Esophagus squamous epithelium (tissue), 5 donors: ENCODE measurements at regions not wholly inside any gene's neighbourhood (a gene's known extent, or its start where the extent isn't known, plus 50 kb on each side); places are given as distances from the start of the nearest gene placed in this dataset.

Experiments
- DNase-seq: peaks from one replicate; lab custom pipeline; 2025; lab: John Stamatoyannopoulos, UW
- H3K27ac ChIP-seq, 4 donors: fragments of 200-600 bp; sonication (generic); one replicate each; pipeline ENCODE4 v1.5.1; 2016 to 2019; ENCODE audit warnings: mild to moderate bottlenecking in 1 of 4
- H3K27me3 ChIP-seq, 4 donors: fragments of 200-600 bp; sonication (generic); 1 replicate in 3 of 4; 2 replicates in 1 of 4; pipeline versions ENCODE4 v1.5.1 to v1.6.0; 2017 to 2021; ENCODE audit warnings: antibody characterized with exemption in 1 of 4
- H3K36me3 ChIP-seq, 3 donors: fragments of 200-600 bp; sonication (generic); one replicate each; pipeline ENCODE4 v1.5.1; 2016 to 2019
- H3K4me1 ChIP-seq, 3 donors: fragments of 200-600 bp; sonication (generic); one replicate each; pipeline ENCODE4 v1.5.1; 2017 to 2019
- H3K4me3 ChIP-seq, 4 donors: fragments of 200-600 bp; sonication (generic); 1 replicate in 3 of 4; 2 replicates in 1 of 4; pipeline ENCODE4 v1.5.1; 2016 to 2019; ENCODE audit warnings: mild to moderate bottlenecking in 2 of 4, moderate library complexity in 1 of 4
- H3K9me3 ChIP-seq, 3 donors: fragments of 200-600 bp; sonication (generic); one replicate each; pipeline ENCODE4 v1.5.1; 2016 to 2019
- POLR2A ChIP-seq, 4 donors: fragments of 450-650 bp; IDR thresholded peaks; one replicate each; pipeline ENCODE4 v1.6.1; 2017; ENCODE audit warnings: antibody characterized with exemption in 4 of 4, mild to moderate bottlenecking in 4 of 4, moderate library complexity in 3 of 4
- WGBS, 2 donors: methylation state at CpG; one replicate each; pipeline ENCODE4 v1.1.5; 2018; 5-methylcytosine and 5-hydroxymethylcytosine counted together
- intact Hi-C: fragments of 100-400 bp; cut with DNase I; formaldehyde crosslinking; loops from one replicate; pipeline ENCODE4 v1.15.0; 2022
- TF ChIP-seq, protein P1 (sequence below), 6 experiments: fragments of 450-650 bp in 4 of 6; fragments of 200-600 bp in 2 of 6; sonication (generic) in 2 of 6; IDR thresholded peaks; one replicate each; pipeline ENCODE4 v1.5.1; 2016 to 2019; ENCODE audit warnings: antibody characterized with exemption in 6 of 6, mild to moderate bottlenecking in 4 of 6, moderate library complexity in 4 of 6
- donor health status: DM: yes; HTN: yes; CAD: no.

DNA sequence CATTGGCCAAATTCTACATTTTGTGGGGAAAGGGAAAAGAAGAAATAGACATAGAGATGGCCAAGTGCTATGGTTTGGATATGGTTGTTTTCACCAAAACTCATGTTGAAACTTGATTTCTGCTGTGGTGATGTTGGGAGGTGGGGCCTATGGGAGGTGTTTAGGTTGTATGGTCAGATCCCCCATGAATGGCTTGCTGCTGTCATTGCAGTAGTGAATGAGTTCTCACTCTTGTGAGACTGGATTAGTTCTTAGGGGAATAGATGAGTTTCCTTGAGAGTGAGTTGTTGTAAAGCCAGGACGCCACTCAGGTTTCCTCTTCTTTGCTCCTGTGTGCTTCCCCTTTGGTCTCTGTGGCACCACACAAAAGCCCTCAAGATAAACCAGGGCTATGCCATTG is 242.6 kb upstream of the RFC3 start:
- TF ChIP-seq, protein P1, sequence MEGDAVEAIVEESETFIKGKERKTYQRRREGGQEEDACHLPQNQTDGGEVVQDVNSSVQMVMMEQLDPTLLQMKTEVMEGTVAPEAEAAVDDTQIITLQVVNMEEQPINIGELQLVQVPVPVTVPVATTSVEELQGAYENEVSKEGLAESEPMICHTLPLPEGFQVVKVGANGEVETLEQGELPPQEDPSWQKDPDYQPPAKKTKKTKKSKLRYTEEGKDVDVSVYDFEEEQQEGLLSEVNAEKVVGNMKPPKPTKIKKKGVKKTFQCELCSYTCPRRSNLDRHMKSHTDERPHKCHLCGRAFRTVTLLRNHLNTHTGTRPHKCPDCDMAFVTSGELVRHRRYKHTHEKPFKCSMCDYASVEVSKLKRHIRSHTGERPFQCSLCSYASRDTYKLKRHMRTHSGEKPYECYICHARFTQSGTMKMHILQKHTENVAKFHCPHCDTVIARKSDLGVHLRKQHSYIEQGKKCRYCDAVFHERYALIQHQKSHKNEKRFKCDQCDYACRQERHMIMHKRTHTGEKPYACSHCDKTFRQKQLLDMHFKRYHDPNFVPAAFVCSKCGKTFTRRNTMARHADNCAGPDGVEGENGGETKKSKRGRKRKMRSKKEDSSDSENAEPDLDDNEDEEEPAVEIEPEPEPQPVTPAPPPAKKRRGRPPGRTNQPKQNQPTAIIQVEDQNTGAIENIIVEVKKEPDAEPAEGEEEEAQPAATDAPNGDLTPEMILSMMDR (IDR thresholded peaks at IDR 0.05), result no peak
- TF ChIP-seq POLR2A (IDR thresholded peaks at IDR 0.05), result no peak
- Histone ChIP-seq H3K4me1 (no peaks in the 10 kb centered on the region), H3K27ac (no peak overlapping the region), H3K36me3 (no peaks in the 10 kb centered on the region), H3K27me3 (no peaks in the 10 kb centered on the region), H3K4me3 (no peak overlapping the region), H3K9me3 (no peaks in the 10 kb centered on the region)
- intact Hi-C loops, result no loop called here
- DNase-seq, result no peak
- WGBS, 2 donors, result 72 to 89% methylated on average over 1 of the region's 1 CpG

- TF ChIP-seq POLR2A (IDR thresholded peaks at IDR 0.05), result no peak
- Histone ChIP-seq H3K4me1 (no peaks in the 10 kb centered on the region), H3K27ac (no peak overlapping the region), H3K36me3 (no peaks in the 10 kb centered on the region), H3K9me3 (no peaks in the 10 kb centered on the region), H3K27me3 (no peaks in the 10 kb centered on the region), H3K4me3 (no peak overlapping the region)
- WGBS, 2 donors, result 38 to 48% methylated on average over 2 of the region's 2 CpGs
- intact Hi-C loops, result no loop called here
- DNase-seq, result no peak
Observed at GRCh38 chr13:33577007-33577406, 240.9 kb upstream of the RFC3 start.

DNA sequence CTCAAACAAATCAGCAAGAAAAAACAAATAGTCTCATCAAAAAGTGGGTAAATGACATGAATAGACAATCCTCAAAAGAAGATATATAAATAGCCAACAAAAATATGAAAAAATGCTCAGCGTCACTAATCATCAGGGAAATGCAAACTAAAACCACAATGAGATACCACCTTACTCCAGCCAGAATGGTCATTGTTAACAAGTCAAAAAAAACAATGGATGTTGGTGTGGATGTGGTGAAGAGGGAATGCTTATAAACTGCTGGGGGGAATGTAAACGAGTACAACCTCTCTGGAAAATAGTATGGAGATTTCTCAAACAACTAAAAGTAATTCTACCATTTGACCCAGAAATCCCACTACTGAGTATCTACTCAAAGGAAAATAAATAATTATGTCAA is 239.2 kb upstream of the RFC3 start:
- H3K27ac ChIP-seq, result no peak overlapping the region
- WGBS, 2 donors, result 80 to 87% methylated on average over 2 of the region's 2 CpGs
- no peaks in the 10 kb centered on the region for H3K36me3 ChIP-seq
- TF ChIP-seq, protein P1 (IDR thresholded peaks at IDR 0.05), result no peak
- TF ChIP-seq POLR2A (IDR thresholded peaks at IDR 0.05), result no peak
- H3K4me3 ChIP-seq, result no peak overlapping the region
- no peaks in the 10 kb centered on the region for H3K27me3 ChIP-seq
- H3K4me1 ChIP-seq, result no peaks in the 10 kb centered on the region
- intact Hi-C loops, result no loop called here
- H3K9me3 ChIP-seq, result no peaks in the 10 kb centered on the region
- DNase-seq, result no peak

- Histone ChIP-seq H3K9me3 (no peaks in the 10 kb centered on the region), H3K36me3 (no peaks in the 10 kb centered on the region), H3K27me3 (no peaks in the 10 kb centered on the region), H3K4me1 (no peaks in the 10 kb centered on the region), H3K4me3 (no peak overlapping the region), H3K27ac (no peak overlapping the region)
- 90 to 100% methylated on average over 3 to 4 of the region's 4 CpGs for WGBS, 2 donors
- TF ChIP-seq, protein P1 (IDR thresholded peaks at IDR 0.05), result no peak
- no peak for TF ChIP-seq POLR2A (IDR thresholded peaks at IDR 0.05)
- DNase-seq, result no peak
- intact Hi-C loops, result no loop called here
Observed at GRCh38 chr13:33582121-33582520, 235.8 kb upstream of the RFC3 start.

GRCh38 chr13:33583398-33583797 is 234.6 kb upstream of the RFC3 start:
- no peaks in the 10 kb centered on the region for H3K9me3 ChIP-seq
- no peak for DNase-seq
- intact Hi-C loops, result no loop called here
- no peaks in the 10 kb centered on the region for H3K36me3 ChIP-seq
- no peaks in the 10 kb centered on the region for H3K27me3 ChIP-seq
- no peak overlapping the region for H3K27ac ChIP-seq
- TF ChIP-seq, protein P1 (IDR thresholded peaks at IDR 0.05), result no peak
- H3K4me1 ChIP-seq, result no peaks in the 10 kb centered on the region
- no peak overlapping the region for H3K4me3 ChIP-seq
- 82 to 87% methylated on average over 2 of the region's 2 CpGs for WGBS, 2 donors

DNA sequence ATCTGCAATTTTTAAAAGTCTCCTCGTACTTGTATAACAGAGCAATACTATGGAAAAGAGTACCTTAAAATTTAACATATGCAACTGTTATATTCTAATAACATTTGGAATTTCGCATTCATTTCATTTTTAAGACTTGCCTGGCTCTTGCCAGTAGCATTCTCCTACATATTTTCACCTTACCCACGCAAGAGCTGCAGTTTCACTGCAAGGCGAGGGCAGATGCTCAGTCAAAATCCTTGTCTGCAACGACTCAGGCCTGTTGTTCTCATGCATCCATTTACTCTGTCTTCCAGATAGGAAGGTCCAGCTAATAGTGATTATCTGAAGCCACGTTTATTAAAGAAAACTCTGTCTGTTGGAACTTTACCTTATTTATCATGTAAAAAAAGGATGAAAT is 227.0 kb upstream of the RFC3 start:
- WGBS, 2 donors, result 84 to 85% methylated on average over 6 of the region's 6 CpGs
- intact Hi-C loops, result no loop called here
- no peaks in the 10 kb centered on the region for H3K9me3 ChIP-seq
- DNase-seq, result no peak
- no peak for TF ChIP-seq POLR2A (IDR thresholded peaks at IDR 0.05)
- TF ChIP-seq, protein P1 (IDR thresholded peaks at IDR 0.05), result no peak
- no peaks in the 10 kb centered on the region for H3K4me1 ChIP-seq
- H3K27ac ChIP-seq, result no peak overlapping the region
- H3K36me3 ChIP-seq, result no peaks in the 10 kb centered on the region
- H3K27me3 ChIP-seq, result no peaks in the 10 kb centered on the region
- H3K4me3 ChIP-seq, result no peak overlapping the region
